DMS 273 (cell line): ENCODE measurements at regions not wholly inside any gene's neighbourhood (a gene's known extent, or its start where the extent isn't known, plus 50 kb on each side); places are given as distances from the start of the nearest gene placed in this dataset.
A peak's percentile ranks its signal among the peaks of the same experiment; 100 is the strongest.
"Not testable (repeated sequence)": the region's sequence is repeated elsewhere in the genome, so short reads cannot be mapped to it uniquely, and the experiment has no call there.

ENCODE experiments used
- DNase-seq: peaks from one replicate; lab custom pipeline; 2025; ENCODE audit not compliant: unreplicated experiment; lab: John Stamatoyannopoulos, UW

- peak; percentile 33 for DNase-seq
Observed at GRCh38 chr4:79613269-79613935, 205.4 kb upstream of the GK2 start.

DNA sequence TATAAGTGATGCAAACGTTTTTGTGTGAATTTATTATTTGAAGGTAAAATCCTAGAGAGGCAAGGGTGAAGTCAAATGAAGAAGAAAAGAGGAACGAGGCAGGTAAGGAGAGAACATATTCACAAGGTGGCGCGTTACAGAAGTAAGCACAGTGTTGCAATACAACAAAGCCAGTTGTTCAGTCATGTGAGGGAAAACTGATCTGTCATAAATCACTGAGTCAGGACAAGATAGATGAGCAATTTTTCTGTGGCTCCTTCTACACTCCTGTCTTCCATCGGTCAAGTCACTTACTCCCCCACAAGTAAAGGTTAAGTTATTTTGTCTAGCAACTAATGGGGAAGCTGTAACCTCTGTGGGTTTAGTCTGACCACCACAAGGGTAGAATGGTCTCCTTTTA lies 203.0 kb upstream of the GK2 start:
- DNase-seq, result no peak

DNA sequence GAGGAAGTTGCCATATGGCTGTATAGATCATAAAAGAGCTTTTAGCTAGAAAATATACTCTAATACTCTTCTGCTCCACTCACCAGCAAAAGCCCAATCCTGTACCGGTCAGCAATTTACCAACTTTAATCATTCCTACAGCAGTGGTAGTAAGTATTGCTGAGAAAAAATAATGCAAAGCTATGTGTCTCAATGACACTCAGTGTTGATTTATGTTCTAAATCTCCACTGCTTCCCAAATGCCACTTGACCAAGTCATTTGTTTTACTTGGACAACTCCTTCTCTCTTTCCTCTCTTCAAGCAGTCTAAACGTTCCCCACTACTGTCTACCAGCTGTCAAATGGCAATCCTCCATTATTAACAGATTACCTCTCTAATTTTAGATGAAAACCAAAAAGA lies 201.8 kb upstream of the GK2 start:
- DNase-seq, result peak; percentile 25

GRCh38 chr4:79607979-79608378 lies 200.0 kb upstream of the GK2 start:
- no peak for DNase-seq

DNA sequence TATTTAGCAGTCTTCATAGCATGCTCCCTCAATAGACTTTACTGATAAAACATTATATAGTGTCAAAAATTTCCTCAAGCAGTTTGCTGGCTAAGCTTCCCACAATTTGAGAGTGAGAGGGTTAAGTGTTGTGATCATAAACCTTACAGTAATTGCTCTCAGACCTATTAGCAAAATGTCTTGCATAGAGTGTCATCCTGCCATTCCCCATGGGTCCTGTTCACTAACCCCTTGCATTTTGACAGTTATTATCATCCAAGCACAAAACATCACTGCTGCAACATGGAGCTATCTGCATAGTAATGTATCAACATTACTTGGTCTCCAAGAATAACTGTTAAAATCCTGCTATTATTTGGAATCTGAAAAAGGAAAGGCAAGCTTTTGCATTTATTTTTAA lies 196.1 kb upstream of the GK2 start:
- DNase-seq, result no peak

DNA sequence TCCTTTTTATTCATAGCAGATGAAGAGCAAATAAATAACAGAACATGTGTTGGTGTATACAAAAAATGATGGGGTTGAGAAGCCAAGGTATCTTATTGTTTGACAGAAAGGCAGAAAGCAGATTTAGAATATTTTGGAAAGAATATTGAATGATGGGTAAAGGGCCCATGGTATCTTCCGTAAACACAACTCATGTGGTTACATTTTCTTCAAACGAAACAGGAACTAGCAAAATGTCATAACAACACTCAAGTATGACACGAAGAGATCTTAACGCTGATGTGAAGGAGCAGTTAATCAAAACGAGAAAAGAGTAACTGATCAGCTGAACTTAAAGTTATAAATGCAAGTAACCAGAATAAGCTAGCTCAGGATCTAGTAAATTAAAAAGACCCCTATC lies 195.7 kb upstream of the GK2 start:
- DNase-seq, result no peak

DNA sequence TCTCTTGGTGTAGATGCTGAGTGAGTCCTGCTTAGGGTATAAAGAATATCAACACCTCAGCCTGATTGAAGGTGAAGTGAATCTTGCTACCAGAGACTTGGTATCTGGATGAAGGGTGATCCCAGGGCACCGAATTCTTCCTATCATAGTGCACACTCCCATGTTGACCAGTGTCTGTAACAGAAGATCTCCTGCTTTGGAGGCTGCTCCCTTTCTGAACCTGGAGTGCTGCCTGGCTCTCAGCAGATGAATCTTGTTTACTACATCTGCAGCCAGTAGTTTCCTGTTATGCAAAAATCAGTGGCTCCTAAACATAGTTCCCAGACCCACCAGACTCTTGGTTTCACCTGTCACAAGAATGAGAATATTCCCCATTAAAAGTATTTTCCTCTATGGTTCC lies 191.7 kb upstream of the GK2 start:
- no peak for DNase-seq

DNA sequence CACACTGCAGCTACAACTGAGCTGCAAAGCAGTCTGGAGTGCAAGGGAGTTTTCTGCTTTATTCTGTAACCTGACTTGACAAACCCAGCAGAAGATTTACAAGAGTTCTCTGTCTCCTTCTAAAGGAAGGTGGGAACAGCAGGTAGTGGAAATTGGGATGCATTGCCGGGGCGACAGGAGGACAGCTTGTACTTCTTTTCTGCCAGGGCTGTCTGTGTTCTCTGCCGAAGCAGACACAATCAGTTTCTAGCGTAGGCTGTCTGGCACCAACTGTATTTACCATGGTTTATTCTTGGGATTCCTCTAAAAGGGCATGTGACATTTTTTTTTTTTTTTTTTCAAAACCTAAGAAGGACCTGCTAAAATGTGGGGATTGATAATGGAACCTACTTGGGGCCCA lies 190.8 kb upstream of the GK2 start:
- DNase-seq, result peak; percentile 60

- DNase-seq, result peak; percentile 29
Observed at GRCh38 chr4:79598214-79598613, 190.2 kb upstream of the GK2 start.

GRCh38 chr4:79597266-79597665 lies 189.2 kb upstream of the GK2 start:
- peak; percentile 73 for DNase-seq

GRCh38 chr4:79592218-79592617 lies 184.2 kb upstream of the GK2 start:
- not testable (repeated sequence) for DNase-seq

DNA sequence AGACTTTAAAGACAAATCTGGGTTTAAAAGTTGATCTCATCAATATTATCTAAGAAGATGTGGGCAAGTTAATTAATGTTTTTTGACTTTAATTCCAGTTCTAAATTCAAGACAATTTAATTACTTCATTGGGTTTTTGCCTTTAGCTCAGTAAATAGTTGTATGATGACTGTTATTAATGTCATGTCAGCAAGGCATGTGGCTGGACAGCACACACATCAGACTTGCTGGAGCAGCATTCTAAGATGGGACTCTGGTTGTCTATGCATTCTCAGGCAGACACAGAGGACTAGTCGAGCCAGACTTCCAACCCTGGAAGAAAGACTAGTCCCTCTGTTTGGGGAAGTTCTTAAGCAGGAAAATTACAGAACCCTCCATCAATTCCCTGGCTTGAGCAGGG lies 180.7 kb upstream of the GK2 start:
- DNase-seq, result no peak

GRCh38 chr4:79587207-79587606 lies 179.2 kb upstream of the GK2 start:
- not testable (repeated sequence) for DNase-seq

DNA sequence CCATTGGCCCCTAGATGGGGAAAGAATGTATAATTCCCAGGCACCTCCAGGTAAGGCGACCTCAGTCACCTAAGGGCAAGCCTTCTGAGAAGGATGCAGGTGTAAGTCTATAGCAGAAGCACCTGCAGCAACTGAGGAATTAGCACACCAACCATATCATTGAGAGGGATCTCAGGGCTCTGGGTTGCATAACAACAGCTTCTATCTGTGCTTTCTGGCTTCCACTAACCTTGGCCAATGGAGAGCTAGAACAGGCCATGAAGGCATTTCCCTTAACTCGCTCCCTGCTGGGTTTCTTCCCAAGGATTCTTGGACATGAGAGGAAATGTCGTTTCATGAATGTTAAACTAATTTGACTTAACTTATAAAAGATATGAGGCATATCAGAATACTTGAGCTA lies 177.8 kb upstream of the GK2 start:
- DNase-seq, result no peak

DNA sequence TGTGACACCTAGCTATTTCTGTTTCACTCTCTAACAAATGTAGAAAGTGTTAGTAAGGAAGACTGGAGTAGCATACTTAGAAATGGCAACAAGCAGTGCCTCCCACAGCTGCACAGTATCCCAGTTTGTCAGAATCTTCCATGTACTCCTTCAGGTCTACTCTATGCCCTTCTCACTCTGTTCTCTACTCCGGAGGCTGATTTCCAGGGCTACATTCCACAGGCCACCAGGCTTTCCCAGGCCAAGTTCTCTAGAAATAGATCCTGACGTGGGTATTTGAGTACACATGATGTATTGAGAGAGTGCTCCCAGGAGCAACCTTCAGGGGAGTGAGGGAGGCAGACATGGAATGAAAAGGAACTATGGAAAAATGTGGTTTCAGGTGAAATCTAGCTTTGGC lies 177.3 kb upstream of the GK2 start:
- no peak for DNase-seq

DNA sequence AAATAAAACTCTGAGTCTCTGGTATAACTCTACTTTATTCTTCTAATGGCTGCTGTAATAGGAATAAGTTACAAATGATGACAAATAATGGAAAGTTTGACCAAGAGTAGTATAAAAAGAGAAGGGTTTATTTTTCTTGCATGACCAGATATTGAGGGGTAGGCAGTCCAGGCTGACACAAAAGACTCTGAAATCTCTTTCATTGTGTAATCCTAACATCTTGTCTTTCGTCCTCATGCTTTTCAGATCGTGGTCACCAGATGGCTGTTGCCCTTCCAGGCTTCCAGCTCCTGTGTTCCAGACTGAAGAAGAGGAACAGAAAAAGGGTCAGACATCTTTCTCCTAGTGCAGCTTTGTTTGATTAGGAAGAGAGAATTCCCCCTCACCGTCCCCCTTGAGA lies 176.9 kb upstream of the GK2 start:
- DNase-seq, result peak; percentile 10

DNA sequence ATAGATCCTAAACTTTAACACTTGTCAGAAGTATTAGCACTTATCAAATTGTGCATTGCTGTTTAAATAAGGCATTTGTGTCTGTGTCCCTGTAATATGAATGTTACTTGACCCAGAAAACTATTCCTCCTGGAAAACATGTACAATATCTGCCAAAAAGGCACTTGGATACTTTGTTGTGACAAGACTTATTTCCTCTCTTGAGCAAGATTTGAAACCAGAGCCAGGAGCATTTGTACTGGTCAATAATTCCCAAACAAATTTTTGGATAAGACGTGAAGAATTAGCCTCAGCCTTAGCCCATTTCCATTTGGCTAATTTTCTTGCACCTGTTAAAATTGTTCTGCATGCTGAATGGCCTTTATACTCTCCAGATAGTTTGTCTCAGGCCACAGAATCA lies 176.3 kb upstream of the GK2 start:
- no peak for DNase-seq

GRCh38 chr4:79578606-79579005 lies 170.6 kb upstream of the GK2 start:
- no peak for DNase-seq

DNA sequence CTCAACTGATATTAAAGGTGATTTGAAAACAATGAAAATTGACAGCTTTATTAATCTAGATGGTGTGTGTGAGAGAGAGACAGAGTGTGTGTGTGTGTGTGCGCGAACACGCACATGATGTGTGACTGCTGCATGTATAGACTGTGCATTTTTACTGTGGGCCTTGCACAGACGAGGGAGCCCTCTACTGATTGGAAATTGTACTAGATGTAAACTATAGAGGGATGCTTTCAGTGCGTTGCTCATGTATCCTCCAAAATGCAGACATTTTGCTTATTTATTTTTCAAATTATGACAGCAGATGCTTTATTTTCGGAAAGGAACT lies 168.4 kb upstream of the GK2 start:
- peak; percentile 64 for DNase-seq

GRCh38 chr4:79575709-79576428 lies 167.8 kb upstream of the GK2 start:
- DNase-seq, result no peak

- no peak for DNase-seq
Observed at GRCh38 chr4:79574741-79575451, 166.9 kb upstream of the GK2 start.

DNA sequence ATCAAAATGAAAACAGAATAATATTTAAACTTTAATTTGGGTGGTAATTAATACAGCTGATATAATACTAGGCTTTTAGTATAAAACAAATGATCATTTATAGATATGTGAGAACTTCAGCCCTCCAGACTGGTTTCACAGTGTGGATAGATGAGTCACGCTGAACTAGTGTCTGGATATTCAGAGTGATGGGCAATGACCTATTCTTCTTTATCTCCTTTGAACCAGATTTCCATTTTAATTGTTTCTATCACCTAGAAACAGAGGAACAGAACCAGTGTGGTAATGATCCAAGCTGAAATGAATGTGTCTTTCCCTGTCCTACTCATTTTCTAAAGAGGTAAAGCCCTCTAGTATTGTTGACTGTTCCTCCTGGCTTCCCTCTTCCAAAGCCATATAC lies 155.2 kb upstream of the GK2 start:
- DNase-seq, result no peak
